ENCODE measurements at regions not wholly inside any gene's neighbourhood (a gene's known extent, or its start where the extent isn't known, plus 50 kb on each side); places are given as distances from the start of the nearest gene placed in this dataset.

GRCh38 chr6:78605909-78606446, 261.4 kb upstream of the IRAK1BP1 start:
- peak; percentile 46; the same call in 1 of the 2 replicates for ATAC-seq
- intact Hi-C loops (cut with micrococcal nuclease) = no loop called here
- no peaks in the 10 kb centered on the region for H3K79me2 ChIP-seq (ENCODE audit: insufficient read depth, low read length)
- H3K27ac ChIP-seq (ENCODE audit: low read depth, low read length) = no peak overlapping the region
- POLR2A ChIA-PET = no interaction called here
- CTCF ChIA-PET = no interaction called here
- H3K36me3 ChIP-seq (ENCODE audit: control insufficient read depth in 1 of 2, insufficient read depth in 2 of 2, low read length in 2 of 2) = no peaks in the 10 kb centered on the region
- no peaks in the 10 kb centered on the region for H3K9me3 ChIP-seq (ENCODE audit: control insufficient read depth in 1 of 2, insufficient read depth in 1 of 2, low read depth in 1 of 2, low read length in 2 of 2)
- DNase-seq (ENCODE audit: low read depth, low spot score) = no peak
- no peak for TF ChIP-seq CEBPB (IDR thresholded peaks at IDR 0.05; ENCODE audit: low read depth)
- no peak for TF ChIP-seq MAX (IDR thresholded peaks at IDR 0.05)
- TF ChIP-seq CBX3 (IDR thresholded peaks at IDR 0.05; ENCODE audit: low read depth) = no peak
- TF ChIP-seq ZNF274 (IDR thresholded peaks at IDR 0.05; ENCODE audit: low read depth, low read length) = no peak
- 0 out of 2 replicates have a peak, but pooled peaks have one; percentile 33 for TF ChIP-seq JUND (IDR thresholded peaks at IDR 0.05)
- no peak for TF ChIP-seq SP1 (IDR thresholded peaks at IDR 0.05; ENCODE audit: low read depth)
- TF ChIP-seq POLR2A (IDR thresholded peaks at IDR 0.05; ENCODE audit: borderline replicate concordance, extremely low read depth, insufficient read depth, insufficient read length) = no peak
- TF ChIP-seq FOSL1 (IDR thresholded peaks at IDR 0.05; ENCODE audit: low read depth) = peak; percentile 54; the same call in 1 of the 2 replicates
- no peak for TF ChIP-seq SIN3A (IDR thresholded peaks at IDR 0.05; ENCODE audit: low read depth)
- TF ChIP-seq ATF3 (IDR thresholded peaks at IDR 0.05) = no peak
- no peaks in the 10 kb centered on the region for H3K9me2 ChIP-seq (ENCODE audit: insufficient read depth)
- no peak overlapping the region for H3K9ac ChIP-seq (ENCODE audit: low read length)
- peaks cover 6 to 23% of the 10 kb centered on the region in 2 experiments; a peak in 3 of 4 replicates for H3K4me1 ChIP-seq (ENCODE audit: control insufficient read depth in 1 of 2, insufficient read depth in 2 of 2, low read length in 2 of 2)
- H3K4me3 ChIP-seq (replicated peaks in 1 of 2; ENCODE audit: low read depth in 1 of 2, low read length in 2 of 2) = no peak overlapping the region
- no TSS peak for BruUV-seq (replicated peaks)
- RAD21 ChIA-PET (ENCODE audit: low non-redundant PET in 1 of 2, low total read pairs in 2 of 2, uncharacterized antibody in 2 of 2, unreplicated experiment in 2 of 2) = no interaction called here
- no peaks in the 10 kb centered on the region for H4K20me1 ChIP-seq (ENCODE audit: insufficient read depth)
- H3K27me3 ChIP-seq (ENCODE audit: insufficient read depth, low read length) = no peaks in the 10 kb centered on the region
- peak overlapping the region; percentile 51 for H3K4me2 ChIP-seq (ENCODE audit: low read length)
- H2AFZ ChIP-seq (ENCODE audit: low read depth, low read length, poor library complexity, severe bottlenecking) = peak overlapping the region; percentile 88

GRCh38 chr6:78607189-78607588, 260.2 kb upstream of the IRAK1BP1 start:
- ATAC-seq = no peak
- no peak overlapping the region for H3K9ac ChIP-seq (ENCODE audit: low read length)
- H2AFZ ChIP-seq (ENCODE audit: low read depth, low read length, poor library complexity, severe bottlenecking) = peak overlapping the region; percentile 88
- intact Hi-C loops (cut with micrococcal nuclease) = no loop called here
- H3K9me2 ChIP-seq (ENCODE audit: insufficient read depth) = no peaks in the 10 kb centered on the region
- no peak overlapping the region for H3K4me3 ChIP-seq (replicated peaks in 1 of 2; ENCODE audit: low read depth in 1 of 2, low read length in 2 of 2)
- no peaks in the 10 kb centered on the region for H3K79me2 ChIP-seq (ENCODE audit: insufficient read depth, low read length)
- CTCF ChIA-PET = no interaction called here
- RAD21 ChIA-PET (ENCODE audit: low non-redundant PET in 1 of 2, low total read pairs in 2 of 2, uncharacterized antibody in 2 of 2, unreplicated experiment in 2 of 2) = no interaction called here
- POLR2A ChIA-PET = no interaction called here
- no TSS peak for BruUV-seq (replicated peaks)
- H4K20me1 ChIP-seq (ENCODE audit: insufficient read depth) = no peaks in the 10 kb centered on the region
- DNase-seq (ENCODE audit: low read depth, low spot score) = no peak
- peaks cover 6 to 26% of the 10 kb centered on the region in 2 experiments; a peak in 3 of 4 replicates for H3K4me1 ChIP-seq (ENCODE audit: control insufficient read depth in 1 of 2, insufficient read depth in 2 of 2, low read length in 2 of 2)
- H3K36me3 ChIP-seq (ENCODE audit: control insufficient read depth in 1 of 2, insufficient read depth in 2 of 2, low read length in 2 of 2) = no peaks in the 10 kb centered on the region
- 0 out of 2 replicates have a peak overlapping the region, but pooled peaks have one; percentile 3 for H3K4me2 ChIP-seq (ENCODE audit: low read length)
- no peaks in the 10 kb centered on the region for H3K27me3 ChIP-seq (ENCODE audit: insufficient read depth, low read length)
- no peaks in the 10 kb centered on the region for H3K9me3 ChIP-seq (ENCODE audit: control insufficient read depth in 1 of 2, insufficient read depth in 1 of 2, low read depth in 1 of 2, low read length in 2 of 2)
- H3K27ac ChIP-seq (ENCODE audit: low read depth, low read length) = no peak overlapping the region
- TF ChIP-seq SIN3A (IDR thresholded peaks at IDR 0.05; ENCODE audit: low read depth) (no peak), ATF3 (IDR thresholded peaks at IDR 0.05) (no peak), EZH2phosphoT487 (IDR thresholded peaks at IDR 0.05; ENCODE audit: borderline replicate concordance) (no peak), YY1 (IDR thresholded peaks at IDR 0.05; ENCODE audit: extremely low read depth, insufficient replicate concordance, low read depth, low read length) (no peak), EZH2 (IDR thresholded peaks at IDR 0.05) (no peak), POLR2A (IDR thresholded peaks at IDR 0.05; ENCODE audit: borderline replicate concordance, extremely low read depth, insufficient read depth, insufficient read length) (no peak), JUND (IDR thresholded peaks at IDR 0.05) (no peak), TCF7L2 (IDR thresholded peaks at IDR 0.05; ENCODE audit: borderline replicate concordance, extremely low read depth, insufficient read depth, insufficient read length) (no peak), ELF1 (IDR thresholded peaks at IDR 0.05; ENCODE audit: borderline replicate concordance, low read depth) (no peak), ZBTB33 (IDR thresholded peaks at IDR 0.05; ENCODE audit: extremely low read depth, insufficient replicate concordance, low read length) (no peak), SRF (IDR thresholded peaks at IDR 0.05; ENCODE audit: low read depth) (no peak)
